ENCODE measurements at regions not wholly inside any gene's neighbourhood (a gene's known extent, or its start where the extent isn't known, plus 50 kb on each side); places are given as distances from the start of the nearest gene placed in this dataset.

DNA sequence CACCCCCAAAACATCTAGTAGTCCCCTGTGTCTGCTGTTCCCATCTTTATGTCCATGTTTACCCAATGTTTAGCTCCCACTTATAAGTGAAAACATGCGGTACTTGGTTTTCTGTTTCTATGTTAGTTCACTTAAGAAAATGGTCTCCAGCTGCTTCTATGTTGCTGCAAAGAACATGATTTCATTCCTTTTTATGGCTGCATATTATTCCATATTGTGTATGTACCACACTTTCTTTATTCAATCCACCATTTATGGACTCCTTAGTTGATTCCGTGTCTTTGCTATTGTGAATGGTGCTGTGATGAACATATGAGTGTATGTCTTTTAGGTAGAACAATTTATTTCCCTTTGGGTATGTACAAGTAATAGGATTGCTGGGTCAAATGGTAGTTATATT lies 51.2 kb downstream of the GRK7 start:
- no peaks in the 10 kb centered on the region for H3K9me3 ChIP-seq (ENCODE audit: low read length)
- no peak overlapping the region for H3K9ac ChIP-seq (ENCODE audit: low read length)
- no peaks in the 10 kb centered on the region for H3K27me3 ChIP-seq (ENCODE audit: control insufficient read depth in 1 of 2, insufficient read depth in 2 of 2, low read length in 2 of 2)
- H3K4me1 ChIP-seq (ENCODE audit: insufficient read depth, low read length), result no peaks in the 10 kb centered on the region
- H3K4me3 ChIP-seq (ENCODE audit: low read depth in 1 of 2, low read length in 2 of 2), result no peak overlapping the region
- H3K36me3 ChIP-seq (ENCODE audit: insufficient read depth, low read length), result no peaks in the 10 kb centered on the region
- H3K27ac ChIP-seq (ENCODE audit: low read depth, low read length), result no peak overlapping the region

DNA sequence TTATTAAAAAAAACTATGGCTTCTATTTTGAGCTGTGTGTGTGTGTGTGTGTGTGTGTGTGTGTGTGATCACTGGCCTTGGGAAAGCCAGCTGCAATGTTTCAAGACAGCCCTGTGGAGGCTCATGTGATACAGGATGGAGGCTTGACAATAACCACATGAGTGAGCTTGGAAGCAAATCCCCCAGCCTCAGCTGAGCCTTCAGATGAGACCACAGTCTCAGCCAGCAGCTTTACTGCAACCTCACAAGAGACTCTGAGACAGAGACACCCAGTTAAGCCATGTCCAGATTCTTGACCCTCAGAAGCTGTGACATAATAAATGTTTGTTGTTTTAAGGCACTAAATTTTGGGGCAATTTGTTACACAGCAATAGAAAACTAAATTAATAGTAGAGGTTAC lies 52.5 kb downstream of the GRK7 start:
- H3K4me3 ChIP-seq (ENCODE audit: low read depth in 1 of 2, low read length in 2 of 2), result no peak overlapping the region
- H3K27ac ChIP-seq (ENCODE audit: low read depth, low read length), result no peak overlapping the region
- H3K9me3 ChIP-seq (ENCODE audit: low read length), result no peaks in the 10 kb centered on the region
- H3K9ac ChIP-seq (ENCODE audit: low read length), result no peak overlapping the region
- H3K4me1 ChIP-seq (ENCODE audit: insufficient read depth, low read length), result no peaks in the 10 kb centered on the region
- no peaks in the 10 kb centered on the region for H3K36me3 ChIP-seq (ENCODE audit: insufficient read depth, low read length)
- no peaks in the 10 kb centered on the region for H3K27me3 ChIP-seq (ENCODE audit: control insufficient read depth in 1 of 2, insufficient read depth in 2 of 2, low read length in 2 of 2)

DNA sequence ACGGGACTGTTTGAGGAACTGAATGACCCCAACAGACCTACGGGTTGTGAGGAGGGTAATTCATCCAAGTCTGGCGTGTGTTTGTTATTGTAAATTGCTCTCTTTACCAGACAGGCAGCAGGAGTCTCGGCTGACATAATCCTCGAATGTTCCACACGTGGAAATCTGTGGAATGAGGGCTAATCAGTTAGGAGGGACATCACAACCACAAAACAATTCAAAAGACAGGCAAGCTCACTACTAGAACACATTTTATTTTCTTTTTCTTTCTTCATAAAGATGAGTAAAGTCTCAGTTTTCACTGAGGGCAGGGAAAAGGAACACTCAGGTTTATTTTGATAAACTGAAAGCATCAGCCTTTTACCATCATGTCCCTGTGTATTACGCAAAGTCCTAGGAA lies 53.8 kb downstream of the GRK7 start:
- H3K9me3 ChIP-seq (ENCODE audit: low read length), result no peaks in the 10 kb centered on the region
- no peaks in the 10 kb centered on the region for H3K36me3 ChIP-seq (ENCODE audit: insufficient read depth, low read length)
- H3K27me3 ChIP-seq (ENCODE audit: control insufficient read depth in 1 of 2, insufficient read depth in 2 of 2, low read length in 2 of 2), result no peaks in the 10 kb centered on the region
- no peaks in the 10 kb centered on the region for H3K4me1 ChIP-seq (ENCODE audit: insufficient read depth, low read length)
- no peak overlapping the region for H3K9ac ChIP-seq (ENCODE audit: low read length)
- no peak overlapping the region for H3K27ac ChIP-seq (ENCODE audit: low read depth, low read length)
- peak overlapping the region in 1 of 2 donors; percentile 12 for H3K4me3 ChIP-seq (ENCODE audit: low read depth in 1 of 2, low read length in 2 of 2)

DNA sequence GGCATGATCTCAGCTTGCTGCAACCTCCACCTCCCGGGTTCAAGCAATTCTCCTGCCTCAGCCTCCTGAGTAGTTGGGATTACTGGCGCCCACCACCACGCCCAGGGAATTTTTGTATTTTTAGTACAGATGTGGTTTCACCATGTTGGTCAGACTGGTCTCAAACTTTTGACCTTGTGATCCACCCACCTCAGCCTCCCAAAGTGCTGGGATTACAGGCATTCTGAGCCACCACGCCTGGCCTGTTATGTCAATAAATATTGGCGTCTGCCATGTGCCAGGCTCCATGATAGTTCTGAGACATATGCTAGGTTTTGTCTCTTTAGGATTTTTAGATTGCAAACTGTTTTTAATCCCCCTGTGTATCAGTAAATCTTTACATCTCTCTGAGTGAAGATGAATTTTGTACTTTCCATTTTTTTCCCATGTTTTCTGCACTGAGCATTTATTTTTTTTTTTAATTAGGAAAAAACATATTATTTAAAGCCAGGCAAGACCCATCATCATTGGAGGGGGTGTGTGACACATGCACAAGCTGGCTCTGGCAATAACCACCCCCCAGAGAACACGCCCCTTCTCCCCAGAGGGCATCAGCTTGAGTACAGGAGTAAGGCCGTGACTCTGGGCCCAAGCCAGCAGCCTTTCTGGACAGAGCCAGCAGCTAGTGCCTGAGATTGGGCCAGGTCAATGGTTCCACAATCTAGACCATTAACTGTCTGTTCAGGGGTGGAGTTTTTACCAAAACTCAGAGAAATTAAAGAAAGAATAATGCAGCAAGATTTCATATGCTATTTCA lies 51.0 kb upstream of the ATP1B3 start:
- Histone ChIP-seq H3K27me3 (ENCODE audit: control insufficient read depth in 1 of 2, insufficient read depth in 2 of 2, low read length in 2 of 2) (no peaks in the 10 kb centered on the region), H3K27ac (ENCODE audit: low read depth, low read length) (no peak overlapping the region), H3K4me1 (ENCODE audit: insufficient read depth, low read length) (no peaks in the 10 kb centered on the region), H3K4me3 (ENCODE audit: low read depth in 1 of 2, low read length in 2 of 2) (no peak overlapping the region), H3K9me3 (ENCODE audit: low read length) (no peaks in the 10 kb centered on the region), H3K9ac (ENCODE audit: low read length) (no peak overlapping the region), H3K36me3 (ENCODE audit: insufficient read depth, low read length) (no peaks in the 10 kb centered on the region)
